ENCODE measurements at regions not wholly inside any gene's neighbourhood (a gene's known extent, or its start where the extent isn't known, plus 50 kb on each side); places are given as distances from the start of the nearest gene placed in this dataset.

GRCh38 chr3:118785415-118785814 is 249.2 kb downstream of the IGSF11 start:
- Histone ChIP-seq H3K27ac (ENCODE audit: low read depth, low read length) (no peak overlapping the region), H3K18ac (ENCODE audit: low read length) (no peak overlapping the region), H3K79me2 (ENCODE audit: control insufficient read depth, insufficient read depth, low read length) (no peaks in the 10 kb centered on the region), H2AK5ac (ENCODE audit: low read length) (no peak overlapping the region), H3K36me3 (ENCODE audit: control insufficient read depth, insufficient read depth, low read length) (no peaks in the 10 kb centered on the region), H3K4me1 (ENCODE audit: control insufficient read depth, low read depth, low read length) (no peaks in the 10 kb centered on the region), H3K4ac (ENCODE audit: low read depth, low read length) (no peak overlapping the region), H3K56ac (ENCODE audit: low read length) (no peak overlapping the region), H2BK15ac (replicated peaks; ENCODE audit: low read depth) (no peak overlapping the region), H3K4me2 (ENCODE audit: low read length) (no peak overlapping the region), H3K23ac (ENCODE audit: low read length) (no peak overlapping the region), H2BK5ac (ENCODE audit: low read length) (no peak overlapping the region), H3K27me3 (ENCODE audit: insufficient read depth, low read length, poor library complexity) (no peaks in the 10 kb centered on the region), H4K5ac (ENCODE audit: low read length) (no peak overlapping the region), H3K4me3 (ENCODE audit: low read length) (no peak overlapping the region), H3K79me1 (ENCODE audit: low read length) (no peaks in the 10 kb centered on the region), H3K9ac (ENCODE audit: low read length) (no peak overlapping the region), H4K8ac (ENCODE audit: low read depth, low read length) (no peak overlapping the region), H2BK120ac (ENCODE audit: low read depth, low read length) (no peak overlapping the region)
- no peak for DNase-seq

GRCh38 chr3:118791246-118791645 is 243.4 kb downstream of the IGSF11 start:
- H2AK5ac ChIP-seq (ENCODE audit: low read length) = no peak overlapping the region
- H3K4me3 ChIP-seq (ENCODE audit: low read length) = no peak overlapping the region
- DNase-seq = no peak
- no peak overlapping the region for H4K5ac ChIP-seq (ENCODE audit: low read length)
- no peak overlapping the region for H2BK15ac ChIP-seq (replicated peaks; ENCODE audit: low read depth)
- no peak overlapping the region for H3K18ac ChIP-seq (ENCODE audit: low read length)
- no peak overlapping the region for H3K4ac ChIP-seq (ENCODE audit: low read depth, low read length)
- H3K4me2 ChIP-seq (ENCODE audit: low read length) = no peak overlapping the region
- no peak overlapping the region for H3K9ac ChIP-seq (ENCODE audit: low read length)
- H3K4me1 ChIP-seq (ENCODE audit: control insufficient read depth, low read depth, low read length) = no peaks in the 10 kb centered on the region
- H4K8ac ChIP-seq (ENCODE audit: low read depth, low read length) = no peak overlapping the region
- no peak overlapping the region for H2BK120ac ChIP-seq (ENCODE audit: low read depth, low read length)
- H2BK5ac ChIP-seq (ENCODE audit: low read length) = no peak overlapping the region
- WGBS (ENCODE audit: extremely low coverage, insufficient coverage, low lambda C conversion rate) = no CpG with 5 or more reads among the region's 5 CpGs
- H3K79me1 ChIP-seq (ENCODE audit: low read length) = no peaks in the 10 kb centered on the region
- no peak overlapping the region for H3K27ac ChIP-seq (ENCODE audit: low read depth, low read length)
- no peak overlapping the region for H3K23ac ChIP-seq (ENCODE audit: low read length)
- H3K27me3 ChIP-seq (ENCODE audit: insufficient read depth, low read length, poor library complexity) = no peaks in the 10 kb centered on the region
- no peak overlapping the region for H3K56ac ChIP-seq (ENCODE audit: low read length)
- no peaks in the 10 kb centered on the region for H3K79me2 ChIP-seq (ENCODE audit: control insufficient read depth, insufficient read depth, low read length)
- no peaks in the 10 kb centered on the region for H3K36me3 ChIP-seq (ENCODE audit: control insufficient read depth, insufficient read depth, low read length)

DNA sequence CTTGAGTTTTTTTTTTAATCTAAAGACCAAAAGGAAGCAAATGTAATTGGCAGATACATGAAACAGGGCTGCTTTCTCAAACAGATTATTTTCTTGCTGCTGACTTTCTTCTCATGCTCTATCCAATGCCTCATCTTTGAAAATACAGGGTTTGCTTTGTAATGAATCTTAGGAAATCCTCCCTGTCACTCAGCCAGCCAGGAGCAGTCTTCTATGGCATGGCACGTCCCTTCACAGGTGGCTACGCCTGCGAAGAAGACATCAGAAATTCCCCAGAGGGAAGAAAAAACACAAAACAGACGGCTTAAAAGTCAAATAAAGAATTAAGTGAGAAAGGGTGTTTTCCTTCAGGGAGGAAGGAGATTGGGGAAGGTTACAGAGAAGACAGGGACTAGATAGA is 242.5 kb downstream of the IGSF11 start:
- H3K9ac ChIP-seq (ENCODE audit: low read length) = no peak overlapping the region
- no peaks in the 10 kb centered on the region for H3K27me3 ChIP-seq (ENCODE audit: insufficient read depth, low read length, poor library complexity)
- no peaks in the 10 kb centered on the region for H3K79me2 ChIP-seq (ENCODE audit: control insufficient read depth, insufficient read depth, low read length)
- H3K4me3 ChIP-seq (ENCODE audit: low read length) = no peak overlapping the region
- H2BK120ac ChIP-seq (ENCODE audit: low read depth, low read length) = no peak overlapping the region
- H3K4me1 ChIP-seq (ENCODE audit: control insufficient read depth, low read depth, low read length) = no peaks in the 10 kb centered on the region
- no peak overlapping the region for H3K27ac ChIP-seq (ENCODE audit: low read depth, low read length)
- no peak overlapping the region for H3K23ac ChIP-seq (ENCODE audit: low read length)
- no peak overlapping the region for H3K18ac ChIP-seq (ENCODE audit: low read length)
- H2BK5ac ChIP-seq (ENCODE audit: low read length) = no peak overlapping the region
- no peaks in the 10 kb centered on the region for H3K79me1 ChIP-seq (ENCODE audit: low read length)
- no peak overlapping the region for H4K8ac ChIP-seq (ENCODE audit: low read depth, low read length)
- DNase-seq = no peak
- WGBS (ENCODE audit: extremely low coverage, insufficient coverage, low lambda C conversion rate) = no CpG with 5 or more reads among the region's 4 CpGs
- no peak overlapping the region for H3K56ac ChIP-seq (ENCODE audit: low read length)
- H3K36me3 ChIP-seq (ENCODE audit: control insufficient read depth, insufficient read depth, low read length) = no peaks in the 10 kb centered on the region
- H4K5ac ChIP-seq (ENCODE audit: low read length) = no peak overlapping the region
- no peak overlapping the region for H3K4ac ChIP-seq (ENCODE audit: low read depth, low read length)
- no peak overlapping the region for H3K4me2 ChIP-seq (ENCODE audit: low read length)
- H2AK5ac ChIP-seq (ENCODE audit: low read length) = no peak overlapping the region
- no peak overlapping the region for H2BK15ac ChIP-seq (replicated peaks; ENCODE audit: low read depth)

DNA sequence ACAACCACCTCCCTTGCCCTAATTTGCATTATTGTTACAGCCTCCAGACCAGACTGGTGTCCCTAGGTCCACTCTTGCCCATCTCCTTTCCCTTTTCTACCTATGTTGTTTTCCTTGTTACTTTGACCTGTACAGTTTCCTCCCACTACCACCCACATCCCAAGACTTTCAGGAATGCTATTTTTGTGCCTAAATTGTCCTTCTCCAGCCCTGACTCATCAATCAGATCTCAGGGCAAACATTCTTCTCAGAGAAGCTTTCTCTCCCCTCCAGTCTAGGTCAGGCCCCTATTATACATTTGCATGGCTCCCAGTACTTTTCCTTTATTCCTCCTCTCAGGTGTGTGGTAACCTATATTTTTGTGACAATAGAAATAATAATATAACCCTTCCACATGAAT is 241.5 kb downstream of the IGSF11 start:
- Histone ChIP-seq H3K79me1 (ENCODE audit: low read length) (no peaks in the 10 kb centered on the region), H3K27ac (ENCODE audit: low read depth, low read length) (no peak overlapping the region), H3K4me3 (ENCODE audit: low read length) (no peak overlapping the region), H3K9ac (ENCODE audit: low read length) (no peak overlapping the region), H2AK5ac (ENCODE audit: low read length) (no peak overlapping the region), H3K27me3 (ENCODE audit: insufficient read depth, low read length, poor library complexity) (no peaks in the 10 kb centered on the region), H4K8ac (ENCODE audit: low read depth, low read length) (no peak overlapping the region), H3K4me2 (ENCODE audit: low read length) (no peak overlapping the region), H3K18ac (ENCODE audit: low read length) (no peak overlapping the region), H2BK15ac (replicated peaks; ENCODE audit: low read depth) (no peak overlapping the region), H3K4ac (ENCODE audit: low read depth, low read length) (no peak overlapping the region), H2BK120ac (ENCODE audit: low read depth, low read length) (no peak overlapping the region), H2BK5ac (ENCODE audit: low read length) (no peak overlapping the region), H3K4me1 (ENCODE audit: control insufficient read depth, low read depth, low read length) (no peaks in the 10 kb centered on the region), H3K36me3 (ENCODE audit: control insufficient read depth, insufficient read depth, low read length) (no peaks in the 10 kb centered on the region), H4K5ac (ENCODE audit: low read length) (no peak overlapping the region), H3K79me2 (ENCODE audit: control insufficient read depth, insufficient read depth, low read length) (no peaks in the 10 kb centered on the region), H3K23ac (ENCODE audit: low read length) (no peak overlapping the region), H3K56ac (ENCODE audit: low read length) (no peak overlapping the region)
- DNase-seq = no peak

DNA sequence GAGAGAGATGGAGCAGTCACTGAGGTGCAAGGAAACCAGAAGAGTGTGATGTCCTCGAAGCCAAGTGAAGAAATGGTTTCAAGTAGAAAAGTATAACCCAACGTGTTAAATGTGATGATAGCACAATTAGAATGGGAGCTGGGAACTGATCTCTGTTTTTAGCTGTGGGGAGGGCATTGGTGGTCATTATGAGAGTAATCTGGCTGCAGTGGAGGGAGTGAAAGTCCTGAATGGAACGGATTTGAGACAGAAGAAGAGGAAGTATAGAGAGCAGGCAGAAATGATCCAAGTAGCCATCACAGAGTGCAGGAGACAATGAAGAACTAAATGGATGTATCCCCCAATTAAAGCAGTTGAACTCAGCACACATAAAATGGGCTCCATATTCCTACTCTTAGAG is 235.3 kb downstream of the IGSF11 start:
- Histone ChIP-seq H3K9ac (ENCODE audit: low read length) (no peak overlapping the region), H3K36me3 (ENCODE audit: control insufficient read depth, insufficient read depth, low read length) (no peaks in the 10 kb centered on the region), H2AK5ac (ENCODE audit: low read length) (no peak overlapping the region), H3K79me2 (ENCODE audit: control insufficient read depth, insufficient read depth, low read length) (no peaks in the 10 kb centered on the region), H3K4me1 (ENCODE audit: control insufficient read depth, low read depth, low read length) (no peaks in the 10 kb centered on the region), H3K18ac (ENCODE audit: low read length) (no peak overlapping the region), H2BK5ac (ENCODE audit: low read length) (no peak overlapping the region), H4K5ac (ENCODE audit: low read length) (no peak overlapping the region), H3K4ac (ENCODE audit: low read depth, low read length) (no peak overlapping the region), H4K8ac (ENCODE audit: low read depth, low read length) (no peak overlapping the region), H3K27me3 (ENCODE audit: insufficient read depth, low read length, poor library complexity) (no peaks in the 10 kb centered on the region), H2BK120ac (ENCODE audit: low read depth, low read length) (no peak overlapping the region), H3K23ac (ENCODE audit: low read length) (no peak overlapping the region), H3K79me1 (ENCODE audit: low read length) (no peaks in the 10 kb centered on the region), H2BK15ac (replicated peaks; ENCODE audit: low read depth) (no peak overlapping the region), H3K4me3 (ENCODE audit: low read length) (no peak overlapping the region), H3K27ac (ENCODE audit: low read depth, low read length) (no peak overlapping the region), H3K4me2 (ENCODE audit: low read length) (no peak overlapping the region), H3K56ac (ENCODE audit: low read length) (no peak overlapping the region)
- no CpG with 5 or more reads among the region's 3 CpGs for WGBS (ENCODE audit: extremely low coverage, insufficient coverage, low lambda C conversion rate)
- no peak for DNase-seq

DNA sequence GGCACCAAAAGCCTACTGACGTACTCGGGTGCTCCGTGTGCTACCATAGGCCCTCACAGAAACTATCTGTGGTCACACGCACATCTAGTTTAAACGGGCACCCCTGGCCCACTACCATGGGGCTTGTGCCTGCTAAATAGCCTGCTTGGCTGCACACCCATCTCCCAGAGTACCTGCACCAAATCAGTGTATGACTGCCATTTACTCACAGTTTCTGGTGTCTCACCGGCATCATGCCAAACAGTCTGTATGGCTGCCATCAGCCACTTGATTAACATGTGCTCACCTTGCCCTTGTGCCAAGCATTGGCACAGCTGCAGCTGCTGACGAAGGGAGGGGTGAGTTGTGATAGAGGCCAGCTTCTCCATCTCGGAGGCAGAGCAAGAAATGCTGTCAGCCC is 232.7 kb downstream of the IGSF11 start:
- no peak overlapping the region for H4K8ac ChIP-seq (ENCODE audit: low read depth, low read length)
- H3K4me1 ChIP-seq (ENCODE audit: control insufficient read depth, low read depth, low read length) = no peaks in the 10 kb centered on the region
- H2AK5ac ChIP-seq (ENCODE audit: low read length) = no peak overlapping the region
- H3K4me3 ChIP-seq (ENCODE audit: low read length) = no peak overlapping the region
- no peak overlapping the region for H3K23ac ChIP-seq (ENCODE audit: low read length)
- no peak overlapping the region for H3K27ac ChIP-seq (ENCODE audit: low read depth, low read length)
- H2BK15ac ChIP-seq (replicated peaks; ENCODE audit: low read depth) = no peak overlapping the region
- DNase-seq = no peak
- H3K56ac ChIP-seq (ENCODE audit: low read length) = no peak overlapping the region
- no peak overlapping the region for H3K18ac ChIP-seq (ENCODE audit: low read length)
- no peak overlapping the region for H2BK5ac ChIP-seq (ENCODE audit: low read length)
- H4K5ac ChIP-seq (ENCODE audit: low read length) = no peak overlapping the region
- H3K4ac ChIP-seq (ENCODE audit: low read depth, low read length) = no peak overlapping the region
- H3K9ac ChIP-seq (ENCODE audit: low read length) = no peak overlapping the region
- H3K27me3 ChIP-seq (ENCODE audit: insufficient read depth, low read length, poor library complexity) = no peaks in the 10 kb centered on the region
- H2BK120ac ChIP-seq (ENCODE audit: low read depth, low read length) = no peak overlapping the region
- H3K79me2 ChIP-seq (ENCODE audit: control insufficient read depth, insufficient read depth, low read length) = no peaks in the 10 kb centered on the region
- WGBS (ENCODE audit: extremely low coverage, insufficient coverage, low lambda C conversion rate) = no CpG with 5 or more reads among the region's 8 CpGs
- H3K36me3 ChIP-seq (ENCODE audit: control insufficient read depth, insufficient read depth, low read length) = no peaks in the 10 kb centered on the region
- H3K4me2 ChIP-seq (ENCODE audit: low read length) = no peak overlapping the region
- H3K79me1 ChIP-seq (ENCODE audit: low read length) = no peaks in the 10 kb centered on the region

Measured in mesendoderm (in vitro differentiated cells).